ENCODE measurements at regions not wholly inside any gene's neighbourhood (a gene's known extent, or its start where the extent isn't known, plus 50 kb on each side); places are given as distances from the start of the nearest gene placed in this dataset.

GRCh38 chr2:147642765-147643164 is 202.1 kb upstream of the ACVR2A start:
- TF ChIP-seq CTCF (IDR thresholded peaks at IDR 0.05; ENCODE audit: insufficient read depth, low read depth, low read length), result no peak
- TF ChIP-seq EZH2 (IDR thresholded peaks at IDR 0.05; ENCODE audit: insufficient read depth, low read length), result no peak

Measured in astrocyte (in vitro differentiated cells and primary cell).